ENCODE measurements at regions not wholly inside any gene's neighbourhood (a gene's known extent, or its start where the extent isn't known, plus 50 kb on each side); places are given as distances from the start of the nearest gene placed in this dataset.
A peak's percentile ranks its signal among the peaks of the same experiment; 100 is the strongest.
"Not testable (repeated sequence)": the region's sequence is repeated elsewhere in the genome, so short reads cannot be mapped to it uniquely, and the experiment has no call there.

GRCh38 chrX:140065961-140066662 lies 100.8 kb upstream of the CXorf66 start:
- DNase-seq (ENCODE audit: low spot score) = no peak

- no peak for DNase-seq (ENCODE audit: low spot score)
Measured at GRCh38 chrX:140064993-140065392, 99.7 kb upstream of the CXorf66 start.

- peak; percentile 50 for DNase-seq (ENCODE audit: low spot score)
Measured at GRCh38 chrX:140057001-140057411, 91.7 kb upstream of the CXorf66 start.

GRCh38 chrX:140053846-140054245 lies 88.5 kb upstream of the CXorf66 start:
- no peak for DNase-seq (ENCODE audit: low spot score)

- DNase-seq (ENCODE audit: low spot score) = no peak
Measured at GRCh38 chrX:140050906-140051305, 85.6 kb upstream of the CXorf66 start.

DNA sequence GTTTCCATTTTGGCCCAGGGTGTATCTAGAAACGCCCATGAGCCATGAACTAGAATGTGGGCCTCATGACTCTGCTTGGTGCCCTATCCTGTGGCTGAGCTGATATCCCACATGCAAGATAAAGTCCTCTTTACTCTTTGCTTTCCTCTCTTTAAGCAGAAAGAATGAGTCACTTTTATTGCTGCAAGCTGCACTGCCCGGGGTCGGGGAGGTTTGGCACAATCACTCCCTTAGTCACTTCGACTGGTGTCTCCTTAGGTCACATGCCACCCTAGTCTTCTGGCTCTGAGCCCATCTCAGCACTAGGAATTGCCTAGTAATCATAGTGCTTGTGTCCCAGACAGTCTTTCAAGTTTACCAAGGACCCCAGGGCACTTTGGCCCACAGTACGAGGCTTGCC lies 75.1 kb upstream of the CXorf66 start:
- no peak for DNase-seq (ENCODE audit: low spot score)

DNA sequence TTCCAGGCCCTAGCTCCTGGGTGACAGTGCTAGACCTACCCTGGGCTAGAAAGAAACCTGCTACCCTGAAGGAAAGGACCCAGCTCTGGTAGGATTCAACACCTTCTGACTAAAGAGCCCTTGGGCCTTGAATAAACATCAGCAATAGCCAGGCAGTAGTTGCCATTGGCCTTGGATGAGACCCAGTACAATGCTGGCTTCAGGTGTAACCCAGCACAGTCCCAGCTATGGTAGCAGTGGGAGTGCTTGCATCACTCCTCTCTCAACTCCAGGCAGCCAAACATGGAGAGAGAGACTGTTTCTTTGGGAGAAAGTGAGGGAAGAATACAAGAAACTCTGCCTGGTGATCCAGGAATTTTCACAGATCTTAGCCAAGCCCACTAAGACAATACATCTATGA lies 73.5 kb upstream of the CXorf66 start:
- DNase-seq (ENCODE audit: low spot score) = no peak

DNA sequence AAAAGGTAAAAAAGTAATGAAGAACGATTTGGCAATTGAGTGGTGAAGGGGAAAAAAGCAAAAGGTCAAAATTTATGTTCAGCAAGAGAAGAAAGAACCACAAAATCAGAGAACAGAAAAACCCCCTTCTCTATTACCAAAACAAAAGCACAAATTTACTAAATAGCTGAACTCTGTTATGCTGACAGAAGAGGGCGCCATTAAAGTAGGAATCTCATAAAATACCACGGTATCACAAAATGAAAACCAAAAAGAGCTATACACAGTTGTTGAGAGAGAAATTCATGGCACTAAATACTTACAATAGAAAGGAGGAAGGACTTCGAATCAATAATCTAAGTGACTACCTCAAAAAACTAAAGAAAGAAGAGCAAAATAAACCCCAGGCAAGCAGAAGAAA lies 69.6 kb upstream of the CXorf66 start:
- no peak for DNase-seq (ENCODE audit: low spot score)

DNA sequence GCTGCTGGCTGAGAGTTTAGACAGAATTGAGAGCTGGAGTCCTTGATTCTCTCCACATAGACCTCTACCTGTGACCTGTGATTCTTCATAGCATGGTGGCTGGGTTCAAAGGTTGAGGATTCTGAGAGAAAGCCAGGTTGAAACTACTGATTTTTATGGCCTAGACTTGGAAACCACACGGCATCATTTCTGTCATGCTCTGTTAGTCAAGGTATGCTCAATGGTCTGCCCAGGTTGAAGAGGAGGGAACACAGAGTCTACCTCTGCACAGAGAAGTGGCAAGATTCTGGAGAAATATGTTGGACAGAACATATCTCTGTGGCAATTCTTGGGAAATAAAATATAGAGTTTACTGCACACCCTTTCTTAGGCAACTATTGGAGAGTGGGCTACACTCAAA lies 57.2 kb upstream of the CXorf66 start:
- DNase-seq (ENCODE audit: low spot score) = no peak

- DNase-seq (ENCODE audit: low spot score) = not testable (repeated sequence)
Measured at GRCh38 chrX:140019134-140019533, 53.8 kb upstream of the CXorf66 start.
